CD8-positive, alpha-beta memory T cell (primary cell): ENCODE measurements at regions not wholly inside any gene's neighbourhood (a gene's known extent, or its start where the extent isn't known, plus 50 kb on each side); places are given as distances from the start of the nearest gene placed in this dataset.
A peak's percentile ranks its signal among the peaks of the same experiment; 100 is the strongest.

Experiments
- CTCF ChIA-PET: fragments of 350-600 bp; sonication (Branson Sonifier 250); formaldehyde crosslinking; loops from one replicate; lab custom pipeline; 2021; ENCODE audit warnings: antibody characterized with exemption; lab: Charles Lee
- POLR2A ChIA-PET: fragments of 350-600 bp; sonication (Branson Sonifier 250); formaldehyde crosslinking; loops from one replicate; lab custom pipeline; 2021; ENCODE audit warnings: antibody characterized with exemption; lab: Charles Lee
- DNase-seq, 5 donors: peaks; one replicate each; pipeline versions ENCODE4 v3.0.0 to v3.0.0-alpha.2; 2020 to 2022; ENCODE audit warnings: mixed read lengths in 1 of 5
- H3K27ac ChIP-seq: one replicate; pipeline ENCODE4 v1.7.0; 2013; ENCODE audit warnings: low read depth, mild to moderate bottlenecking, low read length, moderate library complexity
- H3K27me3 ChIP-seq: 2 replicates; pipeline ENCODE4 v1.7.0; 2013; ENCODE audit warnings: low read length, mild to moderate bottlenecking; ENCODE audit not compliant: insufficient read depth, poor library complexity, severe bottlenecking
- H3K36me3 ChIP-seq: 2 replicates; pipeline ENCODE4 v1.7.0; 2013; ENCODE audit warnings: mild to moderate bottlenecking, low read length, moderate library complexity; ENCODE audit not compliant: insufficient read depth
- H3K4me1 ChIP-seq: 2 replicates; pipeline ENCODE4 v1.7.0; 2013; ENCODE audit warnings: mild to moderate bottlenecking, low read length, moderate library complexity; ENCODE audit not compliant: insufficient read depth
- H3K4me3 ChIP-seq: 2 replicates; pipeline ENCODE4 v1.7.0; 2013; ENCODE audit warnings: mild to moderate bottlenecking, low read length
- H3K9me3 ChIP-seq: 2 replicates; pipeline ENCODE4 v1.7.0; 2013; ENCODE audit warnings: mild to moderate bottlenecking, low read length
- H3K27ac Mint-ChIP-seq, 8 donors: one replicate each; pipeline ENCODE4 v1.8.0; 2020 to 2021; ENCODE audit warnings: mixed read lengths in 8 of 8, mild to moderate bottlenecking in 6 of 8, inconsistent platforms in 3 of 8, moderate library complexity in 3 of 8
- H3K27me3 Mint-ChIP-seq, 2 donors: one replicate each; pipeline ENCODE4 v1.8.0; 2020 to 2021; ENCODE audit warnings: mixed read lengths in 2 of 2, mild to moderate bottlenecking in 1 of 2, moderate library complexity in 1 of 2
- H3K36me3 Mint-ChIP-seq, 3 donors: one replicate each; pipeline ENCODE4 v1.8.0; 2020 to 2021; ENCODE audit warnings: mixed read lengths in 3 of 3, inconsistent platforms in 1 of 3, mild to moderate bottlenecking in 1 of 3
- H3K4me1 Mint-ChIP-seq, 3 donors: one replicate each; pipeline ENCODE4 v1.8.0; 2020 to 2021; ENCODE audit warnings: mixed read lengths in 3 of 3, inconsistent platforms in 1 of 3, mild to moderate bottlenecking in 1 of 3
- H3K4me3 Mint-ChIP-seq, 7 donors: one replicate each; pipeline ENCODE4 v1.8.0; 2020 to 2021; ENCODE audit warnings: mixed read lengths in 7 of 7, mild to moderate bottlenecking in 6 of 7, moderate library complexity in 4 of 7, inconsistent platforms in 2 of 7
- H3K9me3 Mint-ChIP-seq, 5 donors: one replicate each; pipeline ENCODE4 v1.8.0; 2020 to 2022; ENCODE audit warnings: mixed read lengths in 5 of 5, mild to moderate bottlenecking in 3 of 5, moderate library complexity in 2 of 5, inconsistent platforms in 1 of 5

- peaks cover 0 to 2% (median 0%) of the 10 kb centered on the region in 5 donors for H3K9me3 Mint-ChIP-seq
- CTCF ChIA-PET: no interaction called here
These were observed 125.6 kb upstream of the ROPN1 start for GRCh38 chr3:124117486-124117885.

DNA sequence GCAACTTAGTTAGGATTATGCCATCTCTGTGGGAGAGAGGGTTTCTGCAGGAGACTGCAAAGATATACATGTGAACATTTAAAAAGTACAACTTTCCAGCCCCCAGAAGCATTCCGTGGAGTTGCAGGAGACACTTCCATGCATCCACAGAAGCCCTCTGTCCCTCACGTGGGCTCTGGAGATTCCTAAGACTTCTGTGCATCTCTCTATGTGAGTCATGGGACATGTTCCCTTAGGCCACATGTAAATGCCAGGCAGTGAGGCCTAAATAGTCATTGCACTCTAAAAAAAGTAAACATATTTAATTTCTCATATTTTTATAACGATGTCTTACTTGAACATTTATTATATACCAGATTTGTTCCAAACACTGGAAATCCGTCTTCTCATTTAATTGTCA lies 126.5 kb upstream of the ROPN1 start:
- H3K4me3 Mint-ChIP-seq: no peak overlapping the region

More at GRCh38 chr3:124117486-124117885, 125.6 kb upstream of the ROPN1 start:
- Mint-ChIP-seq H3K27me3 (peaks cover 12 to 41% of the 10 kb centered on the region in 2 donors), H3K4me3 (peak overlapping the region in 1 of 7 donors; percentile 48), H3K4me1 (no peaks in the 10 kb centered on the region), H3K27ac (no peak overlapping the region), H3K36me3 (no peaks in the 10 kb centered on the region)
- H3K27me3 ChIP-seq: no peaks in the 10 kb centered on the region
- no peak overlapping the region for H3K27ac ChIP-seq
- DNase-seq: no peak
- no peaks in the 10 kb centered on the region for H3K4me1 ChIP-seq
- H3K9me3 ChIP-seq: no peaks in the 10 kb centered on the region
- no peaks in the 10 kb centered on the region for H3K36me3 ChIP-seq
- no peak overlapping the region for H3K4me3 ChIP-seq
- POLR2A ChIA-PET: no interaction called here

GRCh38 chr3:124119056-124119716 lies 127.3 kb upstream of the ROPN1 start:
- no peak overlapping the region for H3K4me3 Mint-ChIP-seq
- H3K4me3 ChIP-seq: no peak overlapping the region
- H3K36me3 Mint-ChIP-seq: no peaks in the 10 kb centered on the region
- peaks cover 12 to 34% of the 10 kb centered on the region in 2 donors for H3K27me3 Mint-ChIP-seq
- no peak overlapping the region for H3K27ac ChIP-seq
- no peak for DNase-seq
- H3K27me3 ChIP-seq: no peaks in the 10 kb centered on the region
- H3K36me3 ChIP-seq: no peaks in the 10 kb centered on the region
- H3K4me1 Mint-ChIP-seq: no peaks in the 10 kb centered on the region
- H3K27ac Mint-ChIP-seq: no peak overlapping the region
- ChIA-PET CTCF (no interaction called here), POLR2A (no interaction called here)
- peaks cover 0 to 2% (median 0%) of the 10 kb centered on the region in 5 donors for H3K9me3 Mint-ChIP-seq
- no peaks in the 10 kb centered on the region for H3K4me1 ChIP-seq
- H3K9me3 ChIP-seq: no peaks in the 10 kb centered on the region

More for the DNA sequence above, 126.5 kb upstream of the ROPN1 start:
- no peaks in the 10 kb centered on the region for H3K27me3 ChIP-seq
- no peak for DNase-seq
- CTCF ChIA-PET: no interaction called here
- no peaks in the 10 kb centered on the region for H3K36me3 ChIP-seq
- H3K27ac Mint-ChIP-seq: no peak overlapping the region
- POLR2A ChIA-PET: no interaction called here
- no peaks in the 10 kb centered on the region for H3K4me1 ChIP-seq
- H3K4me3 ChIP-seq: no peak overlapping the region
- H3K9me3 ChIP-seq: no peaks in the 10 kb centered on the region
- no peak overlapping the region for H3K27ac ChIP-seq
- no peaks in the 10 kb centered on the region for H3K36me3 Mint-ChIP-seq
- peaks cover 12 to 37% of the 10 kb centered on the region in 2 donors for H3K27me3 Mint-ChIP-seq
- peaks cover 0 to 2% (median 0%) of the 10 kb centered on the region in 5 donors for H3K9me3 Mint-ChIP-seq
- no peaks in the 10 kb centered on the region for H3K4me1 Mint-ChIP-seq

DNA sequence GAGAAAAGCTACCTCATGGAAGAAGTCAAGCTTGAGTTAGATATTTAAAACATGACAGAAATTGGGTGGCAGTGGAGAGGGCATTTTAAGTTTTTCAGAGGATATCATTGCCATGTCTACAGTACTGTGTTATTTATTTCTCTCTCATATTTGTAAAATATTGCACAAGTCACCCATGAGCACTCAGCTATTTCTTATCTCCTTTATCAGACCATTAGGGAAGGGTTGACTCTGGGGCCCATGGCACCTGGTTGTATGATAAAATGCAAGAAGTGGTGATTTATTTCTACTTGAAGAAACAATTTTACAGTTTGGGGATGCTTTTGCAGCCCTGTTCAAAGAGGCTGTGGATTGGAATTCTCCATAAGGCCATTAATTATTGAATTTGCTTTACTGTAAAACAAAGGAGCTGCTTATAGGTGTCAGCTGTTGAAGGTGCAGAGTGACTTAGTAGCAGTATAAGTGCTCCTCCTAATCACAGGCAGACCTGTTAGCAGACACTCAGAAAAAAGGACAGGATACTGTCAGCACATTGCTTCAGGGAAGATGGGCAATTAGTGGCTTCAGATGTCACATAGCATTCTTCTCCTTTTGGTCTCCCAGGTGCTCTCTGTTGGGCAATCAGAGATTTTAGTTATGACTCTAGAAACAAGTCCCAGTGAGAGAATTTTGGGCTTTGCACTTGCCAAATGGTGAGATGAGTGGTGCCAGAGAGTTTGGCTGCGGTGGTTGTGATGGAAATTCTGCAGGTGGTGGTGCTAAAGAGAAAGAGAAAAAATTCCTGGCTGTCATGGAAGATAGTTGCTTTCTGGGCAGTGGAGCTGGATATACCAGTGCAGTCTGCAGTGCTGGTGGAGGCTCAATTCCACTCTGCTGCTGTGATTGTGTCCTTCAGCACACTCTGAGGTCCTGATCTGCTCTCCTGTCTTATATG lies 129.7 kb upstream of the ROPN1 start:
- CTCF ChIA-PET: interaction anchor here (1.1 to 1.3 kb wide), 2 partner anchors 19 to 28 kb away, joined by 3 read pairs; no protein-coding TSS in a partner anchor
- Histone ChIP-seq H3K9me3 (no peaks in the 10 kb centered on the region), H3K27ac (no peak overlapping the region), H3K36me3 (no peaks in the 10 kb centered on the region), H3K4me1 (no peaks in the 10 kb centered on the region), H3K4me3 (no peak overlapping the region), H3K27me3 (no peaks in the 10 kb centered on the region)
- DNase-seq: no peak
- Mint-ChIP-seq H3K27ac (no peak overlapping the region), H3K4me1 (no peaks in the 10 kb centered on the region), H3K27me3 (peaks cover 9 to 24% of the 10 kb centered on the region in 2 donors), H3K36me3 (no peaks in the 10 kb centered on the region), H3K4me3 (no peak overlapping the region), H3K9me3 (peaks cover 0 to 2% (median 0%) of the 10 kb centered on the region in 5 donors)
- POLR2A ChIA-PET: no interaction called here

- Mint-ChIP-seq H3K9me3 (no peaks in the 10 kb centered on the region), H3K27me3 (peaks cover 7 to 24% of the 10 kb centered on the region in 2 donors), H3K27ac (no peak overlapping the region), H3K4me1 (no peaks in the 10 kb centered on the region), H3K4me3 (no peak overlapping the region), H3K36me3 (no peaks in the 10 kb centered on the region)
- H3K27ac ChIP-seq: no peak overlapping the region
- no peaks in the 10 kb centered on the region for H3K36me3 ChIP-seq
- ChIA-PET POLR2A (no interaction called here), CTCF (no interaction called here)
- no peak for DNase-seq
- H3K27me3 ChIP-seq: no peaks in the 10 kb centered on the region
- H3K4me1 ChIP-seq: no peaks in the 10 kb centered on the region
- H3K4me3 ChIP-seq: no peak overlapping the region
- H3K9me3 ChIP-seq: no peaks in the 10 kb centered on the region
These were observed 133.4 kb upstream of the ROPN1 start for GRCh38 chr3:124125315-124125714.

GRCh38 chr3:124126436-124127023 lies 134.6 kb upstream of the ROPN1 start:
- Histone ChIP-seq H3K36me3 (no peaks in the 10 kb centered on the region), H3K4me3 (no peak overlapping the region), H3K9me3 (no peaks in the 10 kb centered on the region), H3K4me1 (no peaks in the 10 kb centered on the region), H3K27me3 (no peaks in the 10 kb centered on the region), H3K27ac (no peak overlapping the region)
- Mint-ChIP-seq H3K4me1 (no peaks in the 10 kb centered on the region), H3K27me3 (peaks cover 5 to 29% of the 10 kb centered on the region in 2 donors), H3K36me3 (no peaks in the 10 kb centered on the region), H3K9me3 (no peaks in the 10 kb centered on the region), H3K27ac (no peak overlapping the region), H3K4me3 (no peak overlapping the region)
- POLR2A ChIA-PET: no interaction called here
- DNase-seq: no peak
- CTCF ChIA-PET: no interaction called here

DNA sequence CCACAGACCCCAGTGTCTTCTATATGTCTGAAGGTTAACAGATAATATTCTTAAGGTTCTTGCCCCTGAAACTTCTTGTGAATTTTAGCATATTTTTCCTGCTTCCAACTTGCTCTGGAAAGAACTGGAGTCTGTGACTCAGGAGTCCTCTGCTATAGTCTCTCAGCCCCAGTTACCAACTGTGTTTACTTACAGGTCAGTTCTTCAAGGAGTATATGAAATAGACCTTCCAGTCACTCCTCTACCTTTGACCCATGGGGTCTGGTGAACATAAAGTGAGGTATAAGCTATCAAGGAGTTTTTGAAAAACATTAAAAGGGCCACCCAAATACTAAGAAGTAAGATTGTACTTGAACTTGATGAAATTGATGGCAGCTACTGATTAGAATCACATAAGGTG lies 139.2 kb upstream of the ROPN1 start:
- no peaks in the 10 kb centered on the region for H3K9me3 ChIP-seq
- H3K27ac ChIP-seq: no peak overlapping the region
- CTCF ChIA-PET: no interaction called here
- POLR2A ChIA-PET: no interaction called here
- H3K4me1 ChIP-seq: no peaks in the 10 kb centered on the region
- no peak for DNase-seq
- no peak overlapping the region for H3K27ac Mint-ChIP-seq
- H3K27me3 Mint-ChIP-seq: peaks cover 15 to 47% of the 10 kb centered on the region in 2 donors
- no peaks in the 10 kb centered on the region for H3K36me3 Mint-ChIP-seq
- H3K36me3 ChIP-seq: no peaks in the 10 kb centered on the region
- H3K4me1 Mint-ChIP-seq: no peaks in the 10 kb centered on the region
- H3K27me3 ChIP-seq: no peaks in the 10 kb centered on the region
- H3K9me3 Mint-ChIP-seq: no peaks in the 10 kb centered on the region
- H3K4me3 ChIP-seq: no peak overlapping the region
- H3K4me3 Mint-ChIP-seq: no peak overlapping the region

DNA sequence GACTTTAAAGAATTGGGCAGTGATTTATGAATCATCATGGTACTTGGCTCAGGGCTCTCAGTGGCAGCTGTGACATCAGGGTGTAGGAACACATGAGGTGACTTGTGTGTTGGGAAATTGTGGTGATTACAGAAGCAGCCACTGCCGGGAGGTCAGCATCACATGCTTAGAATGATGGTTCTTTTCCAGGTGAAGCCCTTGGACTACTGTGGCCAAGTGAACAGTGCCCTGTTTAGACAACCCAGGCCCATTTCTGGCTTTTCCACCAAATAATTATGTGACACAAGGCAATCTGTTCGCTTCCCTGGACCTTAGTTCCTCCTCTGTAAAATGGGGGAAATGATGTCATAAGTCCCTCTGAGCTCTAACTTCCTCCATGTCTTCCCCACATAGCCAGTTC lies 139.7 kb upstream of the ROPN1 start:
- peaks cover 15 to 47% of the 10 kb centered on the region in 2 donors for H3K27me3 Mint-ChIP-seq
- Histone ChIP-seq H3K4me3 (no peak overlapping the region), H3K27me3 (no peaks in the 10 kb centered on the region), H3K9me3 (no peaks in the 10 kb centered on the region), H3K36me3 (no peaks in the 10 kb centered on the region), H3K27ac (no peak overlapping the region), H3K4me1 (no peaks in the 10 kb centered on the region)
- ChIA-PET POLR2A (no interaction called here), CTCF (no interaction called here)
- no peak overlapping the region for H3K27ac Mint-ChIP-seq
- DNase-seq: no peak
- no peaks in the 10 kb centered on the region for H3K9me3 Mint-ChIP-seq
- no peaks in the 10 kb centered on the region for H3K36me3 Mint-ChIP-seq
- H3K4me3 Mint-ChIP-seq: no peak overlapping the region
- H3K4me1 Mint-ChIP-seq: no peaks in the 10 kb centered on the region
